ENCODE measurements at regions not wholly inside any gene's neighbourhood (a gene's known extent, or its start where the extent isn't known, plus 50 kb on each side); places are given as distances from the start of the nearest gene placed in this dataset.
A peak's percentile ranks its signal among the peaks of the same experiment; 100 is the strongest.

- Histone ChIP-seq H3K27me3 (ENCODE audit: control insufficient read depth, insufficient read depth, low read length) (no peaks in the 10 kb centered on the region), H3K36me3 (ENCODE audit: control insufficient read depth, insufficient read depth, low read length) (no peaks in the 10 kb centered on the region), H3K27ac (ENCODE audit: insufficient read depth, low read length) (peak overlapping the region; percentile 76), H4K20me1 (ENCODE audit: control insufficient read depth, extremely low read depth, insufficient read depth, low read length) (no peaks in the 10 kb centered on the region), H3K79me2 (ENCODE audit: control insufficient read depth, insufficient read depth, low read length) (no peaks in the 10 kb centered on the region), H3K4me2 (ENCODE audit: extremely low read depth, insufficient read depth, low read length) (no peak overlapping the region), H3K4me3 (replicated peaks in 1 of 4; ENCODE audit: control extremely low read depth in 1 of 4, insufficient read depth in 1 of 4, low read depth in 3 of 4, low read length in 4 of 4) (no peak overlapping the region), H2AFZ (ENCODE audit: low read length) (no peak overlapping the region), H3K9me3 (ENCODE audit: control insufficient read depth, insufficient read depth, low read depth, low read length) (no peaks in the 10 kb centered on the region), H3K4me1 (ENCODE audit: control insufficient read depth, extremely low read depth, insufficient read depth, low read length) (peaks cover 19% of the 10 kb centered on the region), H3K9ac (ENCODE audit: insufficient read depth, low read length) (no peak overlapping the region)
- TF ChIP-seq, protein P1, sequence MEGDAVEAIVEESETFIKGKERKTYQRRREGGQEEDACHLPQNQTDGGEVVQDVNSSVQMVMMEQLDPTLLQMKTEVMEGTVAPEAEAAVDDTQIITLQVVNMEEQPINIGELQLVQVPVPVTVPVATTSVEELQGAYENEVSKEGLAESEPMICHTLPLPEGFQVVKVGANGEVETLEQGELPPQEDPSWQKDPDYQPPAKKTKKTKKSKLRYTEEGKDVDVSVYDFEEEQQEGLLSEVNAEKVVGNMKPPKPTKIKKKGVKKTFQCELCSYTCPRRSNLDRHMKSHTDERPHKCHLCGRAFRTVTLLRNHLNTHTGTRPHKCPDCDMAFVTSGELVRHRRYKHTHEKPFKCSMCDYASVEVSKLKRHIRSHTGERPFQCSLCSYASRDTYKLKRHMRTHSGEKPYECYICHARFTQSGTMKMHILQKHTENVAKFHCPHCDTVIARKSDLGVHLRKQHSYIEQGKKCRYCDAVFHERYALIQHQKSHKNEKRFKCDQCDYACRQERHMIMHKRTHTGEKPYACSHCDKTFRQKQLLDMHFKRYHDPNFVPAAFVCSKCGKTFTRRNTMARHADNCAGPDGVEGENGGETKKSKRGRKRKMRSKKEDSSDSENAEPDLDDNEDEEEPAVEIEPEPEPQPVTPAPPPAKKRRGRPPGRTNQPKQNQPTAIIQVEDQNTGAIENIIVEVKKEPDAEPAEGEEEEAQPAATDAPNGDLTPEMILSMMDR (conservative IDR thresholded peaks at IDR 0.05 in 1 of 2, IDR thresholded peaks at IDR 0.05 in 1 of 2; ENCODE audit: low read depth in 1 of 2, low read length in 2 of 2), result no peak
- TF ChIP-seq EZH2 (IDR thresholded peaks at IDR 0.05; ENCODE audit: low read length, missing control alignments), result no peak
- peak; percentile 48 to 79 for DNase-seq (ENCODE audit: low read depth in 2 of 2)
Measured at GRCh38 chr11:10394229-10395101, 60.6 kb upstream of the AMPD3 start.

DNA sequence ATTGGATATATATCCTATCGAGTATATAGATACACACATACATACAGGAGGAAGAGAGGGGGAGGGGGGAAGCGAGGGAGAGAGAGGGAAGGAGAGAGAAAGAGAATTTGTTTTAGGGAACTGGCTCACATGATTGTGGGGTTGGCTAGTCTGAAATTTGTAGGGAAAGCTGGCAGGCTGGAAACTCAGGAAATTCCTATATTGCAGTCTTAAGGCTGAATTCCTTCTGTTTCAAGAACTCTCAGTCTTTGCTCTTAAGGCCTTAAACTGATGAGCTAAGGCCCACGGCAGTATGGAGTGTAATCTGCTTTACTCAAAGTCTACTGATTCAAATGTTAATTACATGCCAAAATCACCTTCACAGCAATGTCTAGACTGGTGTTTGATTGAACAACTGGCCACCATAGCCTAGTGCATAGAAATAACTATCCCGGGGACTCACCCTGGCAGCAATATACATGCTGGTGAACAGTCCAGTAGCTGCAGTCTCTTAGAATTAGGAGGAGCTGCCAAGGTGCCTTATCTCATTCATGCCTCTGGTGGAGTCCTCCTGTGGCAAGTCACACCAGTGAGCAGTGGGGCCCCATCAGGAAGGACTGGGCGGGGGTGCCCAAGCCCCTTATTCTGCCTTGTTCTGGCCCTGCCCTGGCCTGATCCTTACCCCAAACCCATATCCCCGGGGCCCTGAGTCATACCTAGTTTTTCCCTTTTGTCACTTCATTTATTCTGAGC is 59.7 kb upstream of the AMPD3 start:
- H3K4me3 ChIP-seq (replicated peaks in 1 of 4; ENCODE audit: control extremely low read depth in 1 of 4, insufficient read depth in 1 of 4, low read depth in 3 of 4, low read length in 4 of 4), result no peak overlapping the region
- H3K9ac ChIP-seq (ENCODE audit: insufficient read depth, low read length), result no peak overlapping the region
- no peaks in the 10 kb centered on the region for H3K79me2 ChIP-seq (ENCODE audit: control insufficient read depth, insufficient read depth, low read length)
- H4K20me1 ChIP-seq (ENCODE audit: control insufficient read depth, extremely low read depth, insufficient read depth, low read length), result no peaks in the 10 kb centered on the region
- no peaks in the 10 kb centered on the region for H3K36me3 ChIP-seq (ENCODE audit: control insufficient read depth, insufficient read depth, low read length)
- H3K4me1 ChIP-seq (ENCODE audit: control insufficient read depth, extremely low read depth, insufficient read depth, low read length), result peaks cover 19% of the 10 kb centered on the region
- no peaks in the 10 kb centered on the region for H3K27me3 ChIP-seq (ENCODE audit: control insufficient read depth, insufficient read depth, low read length)
- H3K27ac ChIP-seq (ENCODE audit: insufficient read depth, low read length), result peak overlapping the region; percentile 76
- DNase-seq (ENCODE audit: low read depth in 2 of 2), result no peak
- H3K9me3 ChIP-seq (ENCODE audit: control insufficient read depth, insufficient read depth, low read depth, low read length), result no peaks in the 10 kb centered on the region
- H3K4me2 ChIP-seq (ENCODE audit: extremely low read depth, insufficient read depth, low read length), result no peak overlapping the region
- H2AFZ ChIP-seq (ENCODE audit: low read length), result no peak overlapping the region
- no peak for TF ChIP-seq EZH2 (IDR thresholded peaks at IDR 0.05; ENCODE audit: low read length, missing control alignments)
- TF ChIP-seq, protein P1 (conservative IDR thresholded peaks at IDR 0.05 in 1 of 2, IDR thresholded peaks at IDR 0.05 in 1 of 2; ENCODE audit: low read depth in 1 of 2, low read length in 2 of 2), result no peak

GRCh38 chr11:10396771-10397170 is 58.3 kb upstream of the AMPD3 start:
- H2AFZ ChIP-seq (ENCODE audit: low read length), result no peak overlapping the region
- H3K36me3 ChIP-seq (ENCODE audit: control insufficient read depth, insufficient read depth, low read length), result no peaks in the 10 kb centered on the region
- no peak overlapping the region for H3K4me2 ChIP-seq (ENCODE audit: extremely low read depth, insufficient read depth, low read length)
- no peaks in the 10 kb centered on the region for H3K27me3 ChIP-seq (ENCODE audit: control insufficient read depth, insufficient read depth, low read length)
- H3K9me3 ChIP-seq (ENCODE audit: control insufficient read depth, insufficient read depth, low read depth, low read length), result no peaks in the 10 kb centered on the region
- H4K20me1 ChIP-seq (ENCODE audit: control insufficient read depth, extremely low read depth, insufficient read depth, low read length), result no peaks in the 10 kb centered on the region
- no peak overlapping the region for H3K27ac ChIP-seq (ENCODE audit: insufficient read depth, low read length)
- no peak for DNase-seq (ENCODE audit: low read depth in 2 of 2)
- no peak for TF ChIP-seq EZH2 (IDR thresholded peaks at IDR 0.05; ENCODE audit: low read length, missing control alignments)
- TF ChIP-seq, protein P1 (conservative IDR thresholded peaks at IDR 0.05 in 1 of 2, IDR thresholded peaks at IDR 0.05 in 1 of 2; ENCODE audit: low read depth in 1 of 2, low read length in 2 of 2), result no peak
- no peak overlapping the region for H3K9ac ChIP-seq (ENCODE audit: insufficient read depth, low read length)
- H3K79me2 ChIP-seq (ENCODE audit: control insufficient read depth, insufficient read depth, low read length), result no peaks in the 10 kb centered on the region
- peaks cover 19% of the 10 kb centered on the region for H3K4me1 ChIP-seq (ENCODE audit: control insufficient read depth, extremely low read depth, insufficient read depth, low read length)
- H3K4me3 ChIP-seq (replicated peaks in 1 of 4; ENCODE audit: control extremely low read depth in 1 of 4, insufficient read depth in 1 of 4, low read depth in 3 of 4, low read length in 4 of 4), result no peak overlapping the region

Measured in fibroblast of lung (primary cell).